Suppressor macrophage (primary cell): ENCODE measurements at regions not wholly inside any gene's neighbourhood (a gene's known extent, or its start where the extent isn't known, plus 50 kb on each side); places are given as distances from the start of the nearest gene placed in this dataset.
A peak's percentile ranks its signal among the peaks of the same experiment; 100 is the strongest.

Experiments
- DNase-seq, 4 experiments: peaks; one replicate each; pipeline ENCODE4 v3.0.0-alpha.2; 2020 to 2022

DNA sequence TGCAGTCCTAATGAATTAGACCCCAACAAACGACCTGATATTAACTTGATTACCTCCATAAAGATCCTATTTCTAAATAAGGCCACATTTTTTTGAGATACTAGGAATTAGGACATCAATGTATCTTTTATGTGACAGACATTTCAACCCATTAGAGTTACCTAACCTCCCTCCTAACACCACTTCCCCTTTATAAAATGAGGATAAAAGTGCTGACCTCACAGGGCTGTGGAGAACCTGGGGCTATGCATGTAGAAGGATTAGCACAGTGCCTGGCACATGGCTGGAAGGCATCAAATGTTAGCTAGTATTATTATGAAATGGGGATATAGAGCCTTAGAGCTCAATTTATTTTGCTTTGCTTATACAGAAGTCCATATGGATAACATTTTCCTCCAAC, 53.5 kb upstream of the LRRN1 start:
- DNase-seq: peak in 3 of 4 experiments; percentile 5 to 22 (median 13)

DNA sequence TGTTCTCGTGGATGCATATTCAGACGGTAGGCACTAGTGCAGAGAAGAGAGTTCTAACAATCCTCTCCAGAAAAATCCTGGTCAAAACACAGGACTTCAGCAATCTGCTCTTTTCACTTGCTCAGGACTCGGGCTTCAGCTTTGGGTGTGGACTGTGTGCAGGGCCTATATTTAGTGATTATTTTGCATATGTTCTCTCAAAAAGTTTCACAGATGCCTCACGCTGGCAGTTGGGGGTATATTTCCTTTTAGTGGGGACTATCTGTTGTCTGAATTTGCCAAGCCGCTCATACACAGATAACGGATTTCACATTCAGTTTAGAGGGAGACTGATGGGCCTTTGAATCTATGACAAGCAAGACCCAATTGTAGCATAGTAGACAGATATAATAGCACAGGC, 54.4 kb upstream of the LRRN1 start:
- DNase-seq: no peak

DNA sequence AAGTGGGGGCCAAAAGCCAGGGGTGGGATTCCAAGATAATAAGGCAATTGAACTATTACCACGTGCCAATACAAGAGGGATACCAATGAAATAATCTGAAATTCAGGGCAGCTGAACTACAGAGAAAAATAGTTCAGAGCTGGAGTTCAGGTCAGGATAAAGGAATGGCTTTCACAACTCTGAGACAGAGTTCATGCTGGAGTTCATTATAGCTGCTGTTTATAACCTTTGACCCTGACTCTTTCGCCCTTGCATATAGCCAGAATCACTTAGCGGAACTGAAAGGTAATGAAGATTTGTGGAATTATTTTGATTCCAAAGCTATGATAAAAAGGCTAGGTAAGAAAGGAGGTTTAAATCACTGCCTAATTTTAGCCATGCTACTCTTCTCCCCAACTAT, 55.5 kb upstream of the LRRN1 start:
- DNase-seq: no peak

DNA sequence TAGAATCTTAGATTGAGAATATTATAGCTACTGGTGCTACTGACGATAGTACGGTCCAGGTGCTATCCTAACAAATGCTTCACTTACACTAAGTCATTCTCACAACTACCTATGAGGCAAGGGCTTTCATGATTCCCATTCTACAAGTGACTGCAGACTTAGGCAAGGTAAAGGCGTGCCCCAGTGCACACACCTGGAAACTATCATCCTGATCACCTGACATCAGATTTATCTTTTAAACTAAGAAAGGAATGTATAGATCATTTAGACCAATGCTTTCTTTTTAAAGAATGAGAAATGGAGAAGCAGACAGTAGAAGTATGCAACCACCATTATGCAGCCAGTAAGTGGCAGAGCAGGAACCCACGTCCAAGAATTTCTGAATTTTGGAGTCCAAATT, 59.2 kb upstream of the LRRN1 start:
- DNase-seq: no peak

DNA sequence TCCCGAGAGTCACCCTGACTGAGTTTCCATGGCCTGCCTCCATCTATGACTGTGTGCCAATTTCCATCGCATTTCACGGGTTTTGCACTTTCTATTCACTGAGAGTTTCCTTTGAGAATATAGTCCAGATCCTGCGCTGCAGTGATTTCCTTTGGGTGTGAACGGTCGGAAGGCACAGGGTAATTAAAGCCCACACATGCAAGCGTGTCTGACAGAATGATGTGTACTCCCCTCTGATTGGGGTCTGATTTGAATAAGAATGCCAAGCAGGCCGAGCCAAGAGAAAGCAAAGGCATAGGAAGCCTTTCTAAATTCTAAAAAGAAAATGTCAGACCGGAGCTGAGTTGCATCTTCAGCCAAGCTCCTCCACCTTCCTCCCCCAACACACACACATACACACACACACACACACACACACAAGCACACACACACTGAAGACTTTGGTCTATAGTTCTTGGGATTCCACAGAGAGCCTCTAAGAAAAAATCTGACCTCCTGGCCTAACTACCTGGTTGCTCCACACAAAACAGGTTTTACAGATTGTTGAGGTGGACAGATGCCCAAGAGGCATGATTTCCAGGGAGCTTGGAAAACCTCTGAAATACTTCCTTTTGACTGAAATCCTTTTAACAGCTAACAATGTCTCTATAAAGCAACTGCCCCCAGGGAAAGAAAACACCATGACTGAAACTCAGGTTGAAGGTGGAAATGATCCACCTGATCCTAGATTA, 59.7 kb upstream of the LRRN1 start:
- no peak for DNase-seq

DNA sequence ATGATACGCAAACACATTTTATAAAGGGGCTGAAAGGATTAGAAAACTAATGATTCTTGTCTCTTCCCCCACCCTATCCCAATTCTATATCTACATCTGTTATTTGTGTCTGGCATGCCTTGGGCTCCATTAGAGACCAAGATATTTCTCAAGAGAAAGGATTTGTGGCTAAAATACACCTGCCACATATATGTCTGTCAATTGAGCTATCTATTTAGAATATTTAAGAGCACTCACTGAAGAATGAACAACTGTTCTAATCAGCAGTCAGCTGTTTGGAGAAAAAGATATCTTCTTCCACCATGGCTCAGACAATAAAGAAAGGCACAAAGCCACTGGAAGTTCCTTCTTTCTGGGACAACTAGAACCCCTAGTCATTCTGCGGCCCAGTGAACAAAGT, 61.7 kb upstream of the LRRN1 start:
- DNase-seq: no peak

DNA sequence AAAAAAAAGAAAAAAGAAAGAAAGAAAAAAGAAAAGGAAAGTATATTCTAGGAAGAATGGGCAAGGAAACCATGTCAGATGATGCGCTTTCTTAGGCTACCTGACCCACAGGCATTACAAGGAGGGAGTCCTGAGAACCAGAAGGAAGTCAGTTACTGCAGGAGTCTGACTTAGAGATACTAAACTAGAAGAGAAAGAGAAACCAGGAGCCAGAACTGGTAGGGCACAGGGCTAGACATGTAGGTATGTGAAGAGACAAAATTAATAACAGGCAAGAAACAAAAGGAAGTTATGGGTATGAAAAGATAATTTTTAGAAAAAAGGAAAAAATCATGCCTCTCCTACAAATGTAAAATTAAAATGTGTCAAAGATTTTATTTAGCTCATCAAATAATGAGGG, 63.3 kb upstream of the LRRN1 start:
- no peak for DNase-seq

DNA sequence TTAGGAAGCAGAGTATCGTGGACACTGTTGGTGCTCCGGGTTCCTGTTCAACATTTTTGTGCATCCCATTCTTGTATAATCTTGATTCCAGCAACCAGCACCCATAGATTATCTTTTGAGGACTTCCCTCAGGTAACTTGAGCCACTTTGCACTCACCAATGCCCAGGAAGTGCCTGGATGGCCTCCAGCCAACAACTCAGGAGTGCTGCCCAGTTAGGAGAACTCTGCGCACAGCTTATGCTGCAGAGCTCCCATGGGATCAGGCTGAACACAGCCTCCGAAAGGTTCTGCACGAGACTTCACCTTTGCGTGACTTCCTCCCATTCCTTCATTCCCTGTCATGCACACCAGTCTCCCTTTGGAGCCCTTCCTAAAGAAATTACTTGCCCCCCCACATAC, 64.3 kb upstream of the LRRN1 start:
- DNase-seq: no peak

DNA sequence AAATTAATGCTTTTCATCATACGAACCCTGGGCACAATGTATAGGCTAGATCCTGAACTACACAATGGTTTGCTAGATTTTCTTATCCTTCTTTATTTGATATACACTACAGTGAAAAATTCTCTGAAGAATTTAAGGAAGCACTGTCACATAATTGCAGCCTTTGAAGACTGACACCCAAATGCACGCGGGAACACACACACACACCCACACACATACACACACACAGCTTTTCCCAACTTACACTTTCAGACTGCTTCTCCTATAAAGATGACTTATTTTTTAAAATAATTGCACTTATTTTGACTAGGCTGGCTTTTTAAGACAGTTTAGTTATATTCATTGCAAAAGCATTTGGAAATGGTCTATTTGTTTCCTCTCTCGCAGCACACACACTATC, 70.0 kb upstream of the LRRN1 start:
- no peak for DNase-seq

DNA sequence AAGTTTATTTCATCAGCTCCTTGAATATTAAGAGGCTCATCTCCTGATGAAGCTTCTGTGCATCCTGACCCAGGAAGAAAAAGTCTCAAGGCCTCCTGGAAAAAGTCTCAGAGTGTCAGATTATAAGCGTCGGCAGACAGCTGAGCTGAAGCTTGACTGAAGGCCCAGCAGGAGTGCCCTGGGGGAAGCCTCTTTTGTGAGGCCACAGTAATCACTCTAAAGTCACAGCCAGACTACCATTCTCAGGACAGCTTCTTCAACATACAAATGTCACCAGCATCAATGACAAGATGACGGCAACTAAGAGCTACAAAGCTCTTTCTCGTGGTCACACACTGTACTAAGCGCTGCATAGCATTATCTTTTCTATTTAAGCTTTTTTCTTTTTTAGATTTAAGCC, 72.7 kb upstream of the LRRN1 start:
- DNase-seq: no peak

DNA sequence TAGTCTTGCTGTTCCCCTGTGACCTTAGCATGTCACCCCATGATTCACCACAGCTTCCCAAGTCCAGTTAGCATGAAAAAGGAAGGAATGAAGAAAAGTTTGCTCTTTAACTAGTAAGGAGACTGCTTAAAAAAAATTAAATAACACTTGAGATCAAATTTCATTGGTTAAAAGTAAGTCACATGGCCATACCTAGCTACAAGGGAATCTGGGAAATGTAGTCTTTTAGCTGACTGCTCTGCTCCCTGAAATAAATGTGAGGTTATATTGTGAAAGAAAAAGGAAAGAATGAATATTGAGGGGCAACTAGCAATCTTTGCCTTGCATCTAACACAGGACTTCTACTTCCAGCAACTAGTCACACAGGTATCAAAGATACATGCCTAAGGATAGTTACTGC, 84.7 kb upstream of the LRRN1 start:
- DNase-seq: no peak

DNA sequence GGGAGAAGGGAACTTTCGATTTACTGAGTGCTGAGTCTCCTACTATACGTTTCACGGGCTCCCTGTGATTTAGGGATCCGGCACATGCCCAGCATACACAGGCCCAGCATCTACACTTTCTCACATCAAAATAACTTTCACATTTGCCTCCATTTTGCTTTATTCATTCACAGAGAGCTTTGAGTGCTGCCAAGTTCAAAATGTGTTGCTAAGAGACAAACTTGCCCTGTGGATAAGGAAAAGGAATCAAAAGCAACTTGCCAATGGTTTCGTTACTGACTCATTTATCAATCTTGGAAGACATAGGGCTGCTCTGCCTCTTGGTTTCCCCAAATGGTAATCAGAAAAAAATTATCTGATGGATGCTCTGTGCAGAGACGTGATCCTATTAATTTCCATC, 86.3 kb upstream of the LRRN1 start:
- DNase-seq: no peak

DNA sequence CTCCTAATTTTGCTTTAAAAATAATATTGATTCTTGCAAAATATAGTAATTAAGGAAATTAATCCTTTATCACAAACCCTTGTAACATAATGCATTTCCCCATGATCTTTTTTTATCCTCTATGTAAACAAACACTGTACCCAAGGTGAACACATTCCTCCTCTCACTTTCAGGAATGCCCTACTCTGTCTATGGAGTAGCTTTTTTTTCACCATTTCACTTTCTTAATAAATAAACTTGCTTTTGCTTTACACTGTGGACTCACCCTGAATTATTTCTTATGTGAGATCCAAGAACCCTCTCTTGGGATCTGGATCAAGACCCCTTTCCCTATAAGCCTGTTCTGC, 90.5 kb upstream of the LRRN1 start:
- DNase-seq: no peak

DNA sequence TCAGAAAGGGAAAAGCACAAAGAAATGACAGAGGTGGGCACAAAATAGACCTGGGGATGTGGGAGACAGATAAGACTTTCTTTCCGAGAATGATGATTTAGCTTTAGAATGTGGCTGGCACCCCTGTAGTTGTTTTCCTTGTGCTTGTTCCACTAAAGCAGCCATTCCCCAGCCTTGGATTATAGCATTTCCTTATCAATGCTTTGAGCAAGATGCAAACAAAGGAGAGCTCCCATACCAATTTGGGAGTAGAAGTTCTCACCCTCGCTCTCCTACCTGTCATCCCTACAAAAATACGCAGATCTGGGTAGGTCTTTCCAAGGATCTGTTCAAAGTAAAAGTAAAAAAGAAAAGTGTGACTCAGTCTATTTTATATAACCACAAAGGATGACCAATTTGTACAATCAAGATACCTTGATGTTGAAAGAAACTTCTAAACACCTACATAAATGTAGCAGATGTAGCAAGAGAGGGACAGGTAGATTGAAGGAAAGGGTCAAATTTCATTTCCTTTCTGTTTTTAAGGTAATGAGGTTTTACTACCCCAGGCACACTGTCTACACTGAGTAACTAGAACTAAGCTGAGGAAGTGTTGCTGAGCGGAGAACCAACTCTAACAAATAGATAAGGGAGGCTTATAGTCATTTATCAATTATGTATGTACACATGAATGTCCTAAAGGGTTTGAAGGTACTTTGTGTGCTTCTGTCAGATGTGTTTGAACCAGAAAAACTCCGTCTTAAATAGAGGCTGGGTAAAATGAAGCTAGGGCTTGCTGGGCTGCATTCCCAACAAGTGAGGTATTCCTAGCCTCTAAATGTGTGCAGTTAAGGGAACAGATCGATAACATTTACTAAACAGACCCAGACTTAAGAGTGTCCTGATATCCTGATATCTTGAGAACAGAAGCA, 91.1 kb upstream of the LRRN1 start:
- no peak for DNase-seq

DNA sequence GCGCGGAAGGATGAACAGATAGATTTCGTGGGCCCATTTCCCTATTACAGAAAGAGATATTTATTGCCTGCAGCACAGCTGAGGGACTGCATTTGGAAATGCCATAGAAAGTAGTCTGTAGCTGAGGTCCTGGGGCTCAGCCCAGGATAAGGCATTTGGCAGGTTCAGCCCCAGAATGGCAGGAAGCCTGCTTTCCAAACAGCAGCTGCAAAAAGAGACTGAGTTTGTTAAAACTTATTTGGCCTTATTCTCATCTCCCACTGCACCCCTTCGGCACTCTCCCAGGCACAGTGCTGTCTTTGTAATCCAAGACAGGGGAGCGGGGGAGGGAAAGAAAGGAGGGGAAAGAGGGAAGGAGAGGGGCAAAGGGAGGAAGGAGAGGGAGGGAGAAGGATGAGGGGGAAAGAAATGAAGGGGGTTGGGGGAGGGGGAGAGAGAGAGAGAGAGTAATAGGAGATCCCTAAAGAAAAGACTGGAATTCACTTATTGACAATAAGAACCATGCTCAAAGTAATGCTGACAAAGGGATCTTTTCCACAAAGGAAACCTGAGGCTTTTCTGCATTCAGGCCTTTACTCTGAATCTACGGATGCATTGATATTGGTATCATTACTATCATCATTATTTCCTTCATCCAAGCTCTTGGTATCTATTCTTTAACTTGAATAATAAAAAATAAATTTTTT, 94.0 kb upstream of the LRRN1 start:
- DNase-seq: no peak

DNA sequence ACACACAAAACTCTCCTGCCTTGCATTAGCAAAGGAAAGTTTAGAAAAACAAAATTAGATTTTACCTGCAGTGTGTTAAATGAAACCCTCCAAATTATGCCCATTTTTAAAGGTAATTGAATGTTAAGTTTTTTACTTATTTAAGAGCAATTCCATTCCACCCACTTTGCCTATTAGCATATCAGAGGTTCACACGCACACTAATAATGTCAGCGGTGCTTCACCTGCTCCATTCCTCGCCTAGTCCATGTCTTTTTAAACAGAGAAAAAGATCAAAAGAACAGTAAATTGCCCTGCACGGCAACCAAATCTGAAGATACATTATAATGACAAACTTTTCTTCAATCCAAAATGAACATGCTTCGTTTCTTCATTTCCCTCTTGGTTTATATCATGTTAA, 97.3 kb upstream of the LRRN1 start:
- DNase-seq: no peak

DNA sequence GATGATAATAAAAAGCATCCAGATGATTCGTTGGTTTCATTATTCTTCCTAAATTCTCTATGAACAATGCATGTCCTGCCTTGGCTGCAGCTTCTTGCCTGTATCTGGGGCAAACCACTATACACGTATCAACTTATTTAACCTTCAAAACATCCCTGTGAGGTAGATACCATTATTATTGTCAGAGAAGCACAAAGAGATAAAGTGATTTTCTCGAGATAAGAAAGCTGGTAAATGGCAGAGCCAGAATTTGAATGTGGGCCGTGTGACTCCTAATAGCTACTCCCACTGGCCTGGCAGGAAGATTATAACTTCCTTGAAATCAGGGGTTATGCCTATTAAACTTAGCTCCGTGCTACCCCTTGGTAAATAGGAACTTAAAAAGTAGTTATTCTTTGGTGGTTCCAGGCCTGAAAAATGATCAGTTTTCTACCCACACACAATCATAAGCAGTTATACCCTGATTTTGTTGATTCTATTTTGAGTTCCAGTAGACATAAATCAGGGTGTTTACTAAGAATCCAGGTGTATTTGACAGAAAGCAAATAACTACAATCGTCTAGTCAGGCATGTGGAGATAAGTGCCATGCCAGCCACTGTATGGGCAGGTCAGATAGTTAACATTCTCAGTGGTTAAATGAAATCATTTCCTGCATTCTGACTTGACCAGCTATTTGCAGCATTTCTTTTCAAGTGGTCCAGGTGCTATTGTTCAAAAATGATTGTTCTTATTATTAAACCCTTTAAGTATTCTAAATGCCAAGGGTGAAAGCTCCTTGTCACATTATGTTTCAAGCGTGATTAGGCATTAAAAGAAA, 99.2 kb upstream of the LRRN1 start:
- DNase-seq: no peak

DNA sequence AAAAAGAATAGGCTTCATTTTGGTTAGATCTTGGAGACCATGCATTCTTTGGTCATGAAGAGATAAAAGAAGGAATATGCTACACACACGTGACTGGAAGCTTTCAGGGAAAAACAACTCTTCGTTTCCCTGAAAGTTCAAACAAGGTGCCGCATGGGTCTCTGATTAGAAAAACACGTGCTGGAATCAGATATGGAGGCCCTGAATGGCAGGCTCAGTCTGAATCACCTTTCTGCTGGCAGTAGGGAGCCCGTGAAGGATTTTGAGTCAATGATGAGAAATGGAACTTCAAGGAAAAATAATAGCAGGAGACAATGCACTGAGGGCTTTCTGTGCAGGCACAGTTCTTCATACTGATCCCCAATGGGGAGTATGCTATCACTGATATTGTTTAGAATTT, 99.8 kb upstream of the LRRN1 start:
- DNase-seq: no peak

DNA sequence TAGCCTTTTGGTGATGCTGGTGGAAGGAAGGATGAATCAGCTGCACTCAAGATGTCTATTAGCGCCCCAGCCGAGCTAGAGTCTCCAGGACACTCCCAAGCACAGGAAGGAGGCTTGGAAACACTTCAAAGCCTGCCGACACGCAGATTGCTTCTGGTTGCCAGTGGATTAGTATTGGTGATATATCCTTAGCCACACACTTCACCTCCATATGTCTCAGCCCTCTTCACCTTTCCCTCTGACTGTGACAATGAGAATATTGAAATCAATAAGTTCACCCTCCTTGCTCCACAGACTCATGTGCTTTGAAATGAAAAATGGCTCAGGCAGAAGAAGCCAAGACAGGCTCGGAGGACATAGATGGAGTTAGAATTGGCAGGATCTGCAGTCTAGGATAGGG, 102.9 kb upstream of the LRRN1 start:
- no peak for DNase-seq

DNA sequence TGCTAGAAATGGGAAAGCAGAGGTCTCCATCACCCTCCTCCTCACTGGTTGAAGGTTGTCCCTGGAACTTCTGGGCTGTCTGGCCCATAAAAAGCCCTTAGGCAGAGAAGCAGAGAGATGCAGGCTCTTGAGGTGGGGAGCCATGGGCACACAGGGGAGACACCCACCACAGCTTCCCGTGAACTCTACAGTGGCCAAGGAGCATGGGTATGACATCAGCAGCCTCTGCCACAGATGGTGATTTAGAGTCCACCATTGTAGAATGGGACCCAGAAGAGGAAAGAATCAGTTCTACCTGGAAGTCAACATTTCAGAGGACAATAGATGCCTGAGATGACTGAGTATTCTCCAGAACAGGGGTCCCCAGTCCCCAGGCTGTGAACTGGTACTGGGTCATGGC, 105.6 kb upstream of the LRRN1 start:
- no peak for DNase-seq

DNA sequence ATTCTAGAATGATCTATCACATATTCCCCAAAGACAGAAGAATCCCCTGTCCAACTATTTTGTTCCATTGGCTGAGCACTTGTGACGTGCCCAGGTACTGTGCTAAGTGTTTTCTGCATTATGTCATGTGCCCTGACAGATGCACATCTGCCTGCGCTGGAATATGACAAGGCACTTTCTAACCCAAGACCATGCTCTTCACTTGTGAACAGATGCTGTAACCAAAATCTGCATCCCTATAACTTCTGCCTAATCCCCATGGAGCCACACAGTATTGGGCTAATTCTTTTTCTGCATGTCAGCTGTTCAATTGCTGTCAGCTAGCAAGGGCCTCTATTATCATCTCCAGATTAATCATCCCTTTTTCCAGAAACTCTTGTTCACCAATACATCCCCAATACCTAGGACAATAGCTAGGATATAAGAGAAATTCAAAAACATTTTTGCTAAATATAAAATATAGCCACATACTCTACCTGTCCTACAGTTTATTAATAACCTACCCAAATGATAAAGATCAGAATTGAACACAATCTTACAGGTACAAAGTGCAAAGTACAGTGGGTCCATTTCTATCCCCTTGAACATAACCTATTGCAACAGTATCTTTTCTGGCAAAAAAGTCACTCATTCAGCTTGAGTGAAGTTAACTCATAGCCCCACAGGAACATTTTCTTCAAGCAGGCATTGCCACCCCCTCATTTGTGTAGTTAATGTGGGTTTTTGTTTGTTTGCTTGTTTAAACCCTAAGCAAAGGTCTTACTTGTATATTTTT, 109.4 kb upstream of the LRRN1 start:
- no peak for DNase-seq
